ENCODE measurements at regions not wholly inside any gene's neighbourhood (a gene's known extent, or its start where the extent isn't known, plus 50 kb on each side); places are given as distances from the start of the nearest gene placed in this dataset.

GRCh38 chr11:70751142-70751734 lies 352.9 kb downstream of the CTTN start:
- TF ChIP-seq SUZ12 (IDR thresholded peaks at IDR 0.05) (no peak), FOXA1 (IDR thresholded peaks at IDR 0.05) (no peak)

All from HEK293T (cell line).